OCI-LY7 (cell line): ENCODE measurements at regions not wholly inside any gene's neighbourhood (a gene's known extent, or its start where the extent isn't known, plus 50 kb on each side); places are given as distances from the start of the nearest gene placed in this dataset.

Experiments used
- EZH2phosphoT487 ChIP-seq: fragments of 200-600 bp; sonication (generic); IDR thresholded peaks from 2 replicates; pipeline ENCODE4 v1.6.1; 2018; ENCODE audit warnings: low read depth, borderline replicate concordance, mild to moderate bottlenecking, mixed run types, antibody characterized with exemption, low read length, moderate library complexity, mixed read lengths
- TF ChIP-seq, protein P1 (sequence below): fragments of 200-600 bp; sonication (generic); conservative IDR thresholded peaks from 2 replicates; pipeline ENCODE4 v1.5.1; 2014; ENCODE audit warnings: mild to moderate bottlenecking, antibody characterized with exemption, low read length, moderate library complexity, mixed read lengths

DNA sequence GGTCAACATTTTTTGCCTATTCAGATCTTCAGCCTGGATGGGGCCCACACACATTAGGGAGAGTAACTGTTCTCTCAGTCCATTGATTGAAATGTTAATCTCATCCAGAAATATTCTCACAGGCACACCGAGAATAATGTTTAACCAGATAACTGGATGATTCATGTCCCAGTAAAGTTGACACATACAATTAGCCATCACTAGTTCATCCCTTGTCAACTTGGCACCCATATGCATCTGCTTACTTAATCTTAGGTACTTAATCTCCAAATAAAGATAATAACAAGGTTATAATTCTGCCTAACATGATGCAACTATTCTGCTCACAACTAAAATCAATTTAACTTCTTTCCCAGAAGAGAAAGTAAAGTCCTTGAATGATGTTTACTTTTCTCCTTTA is 502.6 kb downstream of the ADRA2A start:
- TF ChIP-seq, protein P1, sequence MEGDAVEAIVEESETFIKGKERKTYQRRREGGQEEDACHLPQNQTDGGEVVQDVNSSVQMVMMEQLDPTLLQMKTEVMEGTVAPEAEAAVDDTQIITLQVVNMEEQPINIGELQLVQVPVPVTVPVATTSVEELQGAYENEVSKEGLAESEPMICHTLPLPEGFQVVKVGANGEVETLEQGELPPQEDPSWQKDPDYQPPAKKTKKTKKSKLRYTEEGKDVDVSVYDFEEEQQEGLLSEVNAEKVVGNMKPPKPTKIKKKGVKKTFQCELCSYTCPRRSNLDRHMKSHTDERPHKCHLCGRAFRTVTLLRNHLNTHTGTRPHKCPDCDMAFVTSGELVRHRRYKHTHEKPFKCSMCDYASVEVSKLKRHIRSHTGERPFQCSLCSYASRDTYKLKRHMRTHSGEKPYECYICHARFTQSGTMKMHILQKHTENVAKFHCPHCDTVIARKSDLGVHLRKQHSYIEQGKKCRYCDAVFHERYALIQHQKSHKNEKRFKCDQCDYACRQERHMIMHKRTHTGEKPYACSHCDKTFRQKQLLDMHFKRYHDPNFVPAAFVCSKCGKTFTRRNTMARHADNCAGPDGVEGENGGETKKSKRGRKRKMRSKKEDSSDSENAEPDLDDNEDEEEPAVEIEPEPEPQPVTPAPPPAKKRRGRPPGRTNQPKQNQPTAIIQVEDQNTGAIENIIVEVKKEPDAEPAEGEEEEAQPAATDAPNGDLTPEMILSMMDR, result no peak
- no peak for TF ChIP-seq EZH2phosphoT487
